ENCODE measurements at regions not wholly inside any gene's neighbourhood (a gene's known extent, or its start where the extent isn't known, plus 50 kb on each side); places are given as distances from the start of the nearest gene placed in this dataset.
"Not testable (repeated sequence)": the region's sequence is repeated elsewhere in the genome, so short reads cannot be mapped to it uniquely, and the experiment has no call there.

GRCh38 chr4:34362654-34363053 is 1881.7 kb downstream of the ARAP2 start:
- peak; percentile 49 for DNase-seq

DNA sequence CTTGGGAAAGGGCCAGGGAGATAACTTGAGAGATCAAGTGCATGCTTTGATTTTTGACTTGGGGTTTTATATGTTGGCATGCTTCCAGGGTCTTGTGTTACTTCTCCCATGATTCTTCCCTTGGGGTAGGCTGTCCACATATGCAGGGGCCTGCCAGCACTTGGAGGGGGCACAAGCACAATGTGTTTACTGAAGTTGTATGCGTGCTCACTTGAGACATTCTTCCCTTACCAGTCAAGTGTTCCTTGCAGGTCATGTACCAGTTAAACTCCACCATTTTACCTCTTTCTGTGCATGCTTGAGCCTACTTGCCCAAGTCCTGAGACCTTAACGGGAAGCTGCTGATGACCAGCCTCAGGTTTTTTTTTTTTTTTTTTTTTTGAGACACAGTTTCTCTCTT is 1880.5 kb downstream of the ARAP2 start:
- no peak for DNase-seq

- DNase-seq = no peak
Observed at GRCh38 chr4:34365946-34366345, 1878.4 kb downstream of the ARAP2 start.

DNA sequence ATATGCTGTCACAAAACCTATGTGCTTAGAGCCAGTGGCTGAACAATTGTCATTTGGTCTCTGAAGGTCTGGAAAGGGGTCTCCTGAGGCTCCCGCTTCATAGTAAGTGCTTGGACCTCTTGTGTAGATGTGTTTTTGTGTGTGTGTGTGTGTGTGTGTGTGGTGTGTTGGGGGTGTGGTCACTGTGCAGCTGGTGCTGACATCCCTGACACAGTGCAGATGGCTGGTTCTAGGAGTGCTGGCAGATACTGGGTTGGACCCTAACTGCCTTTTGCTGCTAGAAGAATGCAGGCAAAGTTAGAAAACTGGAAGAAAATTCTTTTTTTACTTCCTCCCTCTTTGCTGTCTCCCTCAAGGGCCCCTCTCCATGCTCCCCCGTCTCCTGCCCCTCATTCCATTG is 1872.6 kb downstream of the ARAP2 start:
- DNase-seq = no peak

DNA sequence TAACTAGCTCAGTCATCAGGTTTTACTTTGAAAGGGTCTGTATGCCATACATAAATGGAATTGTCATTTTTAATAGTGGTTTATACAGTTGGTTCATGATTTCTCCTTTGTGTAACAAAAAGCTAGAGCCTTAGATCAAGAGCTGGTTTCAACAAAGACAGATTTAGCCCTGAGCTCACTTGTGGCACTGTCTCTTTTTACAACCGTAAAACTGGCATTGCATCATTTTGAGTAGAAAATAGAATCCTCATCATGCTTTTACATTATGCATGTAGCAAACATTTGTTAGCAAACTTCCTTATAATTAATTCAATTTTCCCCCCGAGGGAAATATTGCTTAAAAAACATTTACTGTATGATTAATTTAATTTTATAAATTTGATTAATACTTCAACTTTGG is 1871.5 kb downstream of the ARAP2 start:
- DNase-seq = no peak

DNA sequence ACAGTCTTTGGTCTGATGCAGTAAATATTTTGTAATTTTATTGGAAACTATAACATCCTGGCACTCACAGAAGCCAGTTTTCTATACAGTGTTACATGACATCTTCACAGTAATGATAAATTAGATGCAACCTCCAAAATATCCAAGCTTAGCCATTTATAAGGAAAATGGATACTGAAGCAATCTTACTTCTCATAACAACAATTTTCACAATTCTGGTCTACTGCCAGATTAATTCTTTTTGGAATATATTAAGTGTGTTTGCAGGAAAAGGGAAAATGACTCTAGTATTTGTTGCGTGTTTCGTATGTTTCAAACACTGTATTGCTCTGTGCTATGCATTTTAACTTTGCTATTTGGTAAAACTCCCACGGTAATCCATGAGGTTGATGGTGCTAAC is 1870.9 kb downstream of the ARAP2 start:
- no peak for DNase-seq

GRCh38 chr4:34412233-34412632 is 1832.1 kb downstream of the ARAP2 start:
- no peak for DNase-seq

DNA sequence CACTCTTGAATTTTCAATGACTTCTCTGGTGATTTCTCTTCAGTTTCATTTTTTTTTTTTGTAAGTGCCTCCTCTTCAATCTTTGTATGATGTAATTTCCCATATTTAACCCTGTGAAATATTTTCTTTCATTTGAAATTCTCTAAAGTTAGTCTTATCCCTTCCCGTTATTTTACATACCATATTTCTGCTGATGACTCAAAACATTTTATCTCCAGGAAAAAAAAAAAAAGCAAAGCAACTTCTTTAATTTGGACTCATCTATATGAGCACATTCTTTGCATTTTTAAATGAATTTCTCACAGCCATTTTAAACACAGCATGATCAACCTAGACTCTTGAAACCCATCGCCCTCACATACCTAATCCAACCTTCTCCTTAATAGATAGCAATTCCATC is 1831.4 kb downstream of the ARAP2 start:
- DNase-seq = no peak

GRCh38 chr4:34417160-34417559 is 1827.2 kb downstream of the ARAP2 start:
- DNase-seq = no peak

DNA sequence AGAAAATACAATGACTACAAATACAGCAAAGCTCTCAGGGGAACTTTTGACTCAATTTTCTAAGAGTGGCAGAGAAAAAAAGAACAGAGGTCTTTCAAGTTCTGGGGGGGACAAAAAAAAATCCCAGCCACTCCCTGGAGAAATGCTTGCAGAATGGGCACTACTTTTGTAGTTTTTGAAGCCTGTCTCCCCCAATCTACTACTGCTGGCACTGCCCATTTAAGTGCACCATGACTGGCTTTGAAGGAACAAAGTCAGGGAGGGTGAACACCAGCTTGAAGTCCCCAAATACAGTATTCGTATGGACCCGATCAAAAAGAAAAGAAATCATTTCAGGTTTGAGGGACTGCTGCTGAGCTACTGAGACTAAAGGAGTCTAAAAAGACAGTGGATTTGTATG is 1824.4 kb downstream of the ARAP2 start:
- no peak for DNase-seq

DNA sequence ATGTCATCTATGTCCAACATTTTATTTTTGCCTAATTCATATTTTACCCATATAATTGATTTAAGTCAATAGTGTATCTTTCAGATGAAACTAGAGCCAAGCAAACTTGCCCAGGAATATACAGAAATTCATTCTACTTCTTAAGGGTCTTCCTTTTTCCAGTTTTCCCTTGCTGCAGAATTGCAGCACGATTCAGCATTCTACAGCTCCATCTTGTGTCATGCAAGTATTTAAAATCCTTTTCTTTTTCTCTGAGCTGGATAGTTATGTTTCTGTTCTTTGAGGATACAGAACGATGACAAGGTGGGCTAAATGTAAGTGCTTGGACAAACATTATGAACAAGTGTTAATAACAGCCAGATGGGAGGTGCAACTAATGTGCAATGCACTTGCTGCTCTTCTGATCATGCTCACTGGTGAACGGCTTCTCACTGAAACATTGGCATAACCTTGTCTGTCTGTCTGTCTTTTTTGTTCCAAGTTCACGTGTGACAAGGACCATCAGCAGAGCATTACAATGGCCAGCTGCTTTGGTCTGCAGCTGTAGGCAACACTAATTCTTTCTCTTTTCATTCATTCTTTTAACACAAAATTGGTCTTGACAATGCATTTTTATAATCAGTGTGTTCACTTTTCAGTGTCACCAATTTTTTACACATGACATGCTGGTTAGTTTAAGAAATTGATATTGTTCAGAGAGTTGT is 1821.7 kb downstream of the ARAP2 start:
- DNase-seq = peak; percentile 69

DNA sequence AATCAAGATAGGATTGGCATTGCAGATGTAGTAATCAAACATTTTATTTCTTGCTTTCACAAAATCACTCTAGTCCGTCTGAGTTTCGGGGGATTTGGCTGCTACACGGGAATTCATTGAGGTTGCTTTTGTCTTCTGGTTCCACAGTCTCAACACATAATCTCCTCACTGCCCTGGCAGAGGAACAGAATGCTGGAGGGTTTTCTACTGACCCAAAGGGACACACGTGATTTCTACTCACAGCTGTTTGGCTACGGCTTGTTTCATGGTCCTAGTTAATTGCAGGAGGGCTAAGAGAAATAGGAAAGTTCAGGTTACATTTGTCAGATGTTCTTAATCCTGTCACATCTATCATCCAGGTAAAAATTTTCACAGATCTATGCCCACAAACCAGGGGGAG is 1811.6 kb downstream of the ARAP2 start:
- DNase-seq = peak; percentile 28

- DNase-seq = peak; percentile 82
Observed at GRCh38 chr4:34434377-34434776, 1809.9 kb downstream of the ARAP2 start.

GRCh38 chr4:34464196-34464595 is 1780.1 kb downstream of the ARAP2 start:
- DNase-seq = no peak

- no peak for DNase-seq
Observed at GRCh38 chr4:34466411-34466810, 1777.9 kb downstream of the ARAP2 start.

GRCh38 chr4:34469516-34469915 is 1774.8 kb downstream of the ARAP2 start:
- peak; percentile 32 for DNase-seq

GRCh38 chr4:34485252-34485651 is 1759.1 kb downstream of the ARAP2 start:
- DNase-seq = no peak

DNA sequence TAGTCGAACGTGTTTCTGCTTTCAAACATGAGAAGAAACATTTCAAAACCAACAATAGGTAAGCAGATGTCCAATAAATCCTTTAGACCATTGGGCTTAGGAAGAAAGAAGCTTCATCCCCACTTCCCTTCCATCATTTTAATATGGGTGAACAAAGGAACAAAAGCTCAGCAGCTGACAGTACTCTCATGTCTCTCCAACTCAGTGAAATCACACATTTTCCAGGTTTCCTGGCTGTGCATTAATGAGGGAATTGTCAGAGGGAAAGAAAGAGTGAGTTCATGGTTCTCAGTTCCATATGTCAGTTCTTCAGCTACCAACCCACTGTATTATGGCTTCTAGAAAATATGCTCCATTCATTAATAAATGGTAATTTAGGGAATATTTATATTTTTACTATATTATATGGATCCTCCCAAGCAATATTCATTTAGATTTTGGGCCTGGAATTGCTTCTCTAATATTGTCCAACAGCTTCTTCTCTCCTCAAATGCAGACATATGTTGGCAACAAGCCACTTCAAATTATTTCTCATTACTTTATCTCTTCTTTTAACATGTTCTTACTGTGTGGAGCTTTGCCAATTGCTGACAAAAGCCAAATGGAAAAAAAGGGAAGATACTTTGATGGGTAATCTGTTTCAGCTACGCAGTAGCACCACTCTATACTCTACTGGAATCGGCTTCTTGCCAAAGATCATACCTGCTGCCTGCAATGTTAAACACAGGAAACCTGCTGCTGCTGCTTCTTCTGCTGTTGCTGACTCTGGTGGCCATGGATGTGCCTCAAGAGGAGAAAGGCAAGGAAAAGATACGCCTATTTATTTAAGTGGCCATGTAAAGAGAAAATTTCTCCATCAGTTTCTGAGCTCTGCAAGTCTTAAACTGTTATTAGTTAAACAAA is 1757.6 kb downstream of the ARAP2 start:
- DNase-seq = peak; percentile 37

DNA sequence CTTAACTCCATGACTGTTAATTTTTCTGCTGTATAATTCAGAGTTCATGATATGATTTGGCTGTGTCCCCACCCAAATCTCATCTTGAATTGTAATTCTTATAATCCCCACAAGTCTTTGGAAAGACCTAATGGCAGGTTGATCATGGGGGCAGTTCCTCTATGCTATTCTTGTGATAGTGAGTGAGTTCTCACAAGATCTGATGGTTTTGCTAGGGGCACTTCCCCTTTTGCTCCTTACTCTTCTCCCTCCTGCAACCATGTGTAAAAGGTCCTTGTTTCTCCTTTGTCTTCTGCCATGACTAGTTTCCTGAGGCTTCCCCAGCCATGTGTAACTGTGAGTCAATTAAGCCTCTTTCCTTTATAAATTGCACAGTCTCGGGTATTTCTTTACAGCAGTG is 1751.9 kb downstream of the ARAP2 start:
- DNase-seq = no peak

DNA sequence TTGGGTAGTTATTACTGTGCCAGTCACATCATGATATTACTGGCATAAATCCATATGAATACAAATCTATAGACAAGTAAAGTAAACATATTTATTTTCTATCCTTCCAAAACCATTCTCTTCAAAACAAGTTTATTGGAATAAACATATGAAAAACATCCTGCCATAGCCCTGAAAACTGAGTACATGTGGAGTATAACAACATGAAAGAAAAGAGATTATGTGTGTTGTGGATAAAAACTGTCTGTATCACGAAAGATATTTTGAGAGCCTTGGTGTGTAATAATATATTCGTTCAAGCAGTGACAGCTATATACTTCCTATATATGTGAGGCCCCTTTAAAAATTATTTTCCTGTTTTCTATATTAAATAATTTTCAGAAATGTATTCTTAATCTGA is 1742.2 kb downstream of the ARAP2 start:
- DNase-seq = no peak

DNA sequence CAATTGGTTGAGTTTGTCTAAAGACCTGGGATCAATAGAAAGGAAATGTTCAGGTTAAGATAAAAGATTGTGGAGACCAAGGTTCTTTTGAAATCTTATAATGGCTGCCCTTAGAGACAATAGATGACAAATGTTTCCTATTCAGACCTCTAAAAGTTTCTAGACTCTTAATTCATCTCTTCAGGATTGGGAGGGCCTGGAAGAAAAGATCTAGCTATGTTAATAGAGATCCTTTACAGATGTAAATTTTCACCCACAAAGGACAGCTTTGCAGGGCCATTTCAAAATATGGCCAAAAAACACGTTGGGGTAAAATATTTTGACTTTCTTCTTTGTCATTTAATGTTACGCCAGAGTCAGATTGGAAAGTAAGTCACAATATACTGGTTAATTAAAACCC is 1739.6 kb downstream of the ARAP2 start:
- not testable (repeated sequence) for DNase-seq

DNA sequence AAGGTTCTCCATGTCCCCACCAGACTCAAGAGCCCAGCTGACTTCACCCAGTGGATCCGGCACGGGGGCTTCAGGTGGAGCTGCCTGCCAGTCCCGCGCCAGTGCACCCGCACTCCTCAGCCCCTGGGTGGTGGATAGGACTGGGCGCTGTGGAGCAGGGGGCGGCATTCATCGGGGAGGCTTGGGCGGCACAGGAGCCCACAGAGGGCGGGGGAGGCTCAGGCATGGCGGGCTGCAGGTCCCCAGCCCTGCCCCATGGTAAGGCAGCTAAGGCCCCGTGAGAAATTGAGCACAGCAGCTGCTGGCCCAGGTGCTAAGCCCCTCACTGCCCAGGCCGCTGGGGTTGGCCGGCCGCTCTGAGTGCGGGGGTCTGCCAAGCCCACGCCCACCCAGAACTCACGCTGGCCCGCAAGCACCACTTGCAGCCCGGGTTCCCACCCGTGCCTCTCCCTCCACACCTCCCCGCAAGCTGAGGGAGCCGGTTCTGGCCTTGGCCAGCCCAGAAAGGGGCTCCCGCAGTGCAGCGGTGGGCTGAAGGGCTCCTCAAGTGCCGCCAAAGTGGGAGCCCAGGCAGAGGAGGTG is 1737.7 kb downstream of the ARAP2 start:
- not testable (repeated sequence) for DNase-seq

DNA sequence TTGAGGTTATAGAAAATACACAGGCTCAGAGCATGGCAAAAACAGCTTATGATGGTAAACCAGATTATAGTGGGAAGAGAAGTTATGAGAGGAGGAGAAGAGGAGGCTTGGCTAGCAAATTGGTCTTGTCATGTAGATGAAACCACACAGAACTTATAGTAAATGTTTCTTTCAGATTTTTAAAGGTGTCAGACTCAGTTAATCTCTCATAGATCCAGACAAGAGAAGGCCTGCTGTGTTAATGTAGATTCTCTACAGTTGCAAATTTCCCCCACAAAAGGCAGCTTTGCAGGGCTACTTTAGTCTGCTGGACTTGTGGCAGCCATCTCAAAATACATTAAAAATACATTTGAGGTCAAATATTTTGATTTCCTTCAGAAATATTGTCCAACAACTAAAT is 1731.7 kb downstream of the ARAP2 start:
- no peak for DNase-seq

DNA sequence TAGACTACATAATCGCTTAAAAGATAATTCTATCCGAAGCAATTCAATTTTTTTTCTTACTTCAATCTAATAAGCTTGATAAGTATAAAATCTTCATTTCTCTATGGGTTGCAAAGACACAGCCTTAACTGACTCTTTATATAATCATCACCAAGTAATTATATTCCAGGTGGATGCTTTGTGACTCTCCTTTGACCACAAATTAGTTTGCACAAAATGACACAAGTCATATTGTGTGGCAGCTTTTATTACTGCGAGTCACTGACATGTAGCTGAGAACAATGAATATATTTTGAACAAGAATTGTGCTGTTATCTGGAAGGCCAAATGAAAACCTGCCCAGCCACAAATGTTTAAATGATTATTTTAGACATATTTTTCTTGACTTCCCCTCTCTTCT is 1727.8 kb downstream of the ARAP2 start:
- peak; percentile 70 for DNase-seq

Data from NCI-H69 (cell line).